BLaER1 treated with 17β-estradiol and CSF1 and Interleukin-3, amounts not matched to agents 10 nM and 100 nM (cell line): ENCODE measurements at regions not wholly inside any gene's neighbourhood (a gene's known extent, or its start where the extent isn't known, plus 50 kb on each side); places are given as distances from the start of the nearest gene placed in this dataset.
"Not testable (repeated sequence)": the region's sequence is repeated elsewhere in the genome, so short reads cannot be mapped to it uniquely, and the experiment has no call there.

Source experiments
- H3K27ac ChIP-seq, 11 experiments: shearing (Covaris generic); formaldehyde crosslinking; 2 replicates each; pipeline ENCODE4 v1.8.1; 2022
- H3K27me3 ChIP-seq, 11 experiments: shearing (Covaris generic); formaldehyde crosslinking; 2 replicates each; pipeline ENCODE4 v1.8.1; 2022
- H3K36me3 ChIP-seq, 11 experiments: shearing (Covaris generic); formaldehyde crosslinking; 2 replicates each; pipeline ENCODE4 v1.8.1; 2022
- H3K4me1 ChIP-seq, 10 experiments: shearing (Covaris generic); formaldehyde crosslinking; 2 replicates each; pipeline ENCODE4 v1.8.1; 2022
- H3K4me2 ChIP-seq, 11 experiments: shearing (Covaris generic); formaldehyde crosslinking; 2 replicates each; pipeline ENCODE4 v1.8.1; 2022
- H3K4me3 ChIP-seq, 10 experiments: shearing (Covaris generic); formaldehyde crosslinking; 2 replicates each; pipeline ENCODE4 v1.8.1; 2022
- H3K9ac ChIP-seq, 11 experiments: shearing (Covaris generic); formaldehyde crosslinking; 2 replicates each; pipeline ENCODE4 v1.8.1; 2022
- H3K9me3 ChIP-seq, 11 experiments: shearing (Covaris generic); formaldehyde crosslinking; replicated peaks in 1 of 11; 2 replicates each; pipeline ENCODE4 v1.8.1; 2022
- H4K20me1 ChIP-seq, 11 experiments: shearing (Covaris generic); formaldehyde crosslinking; 2 replicates each; pipeline ENCODE4 v1.8.1; 2022
- Cebpa-rat ChIP-seq, 11 experiments: shearing (Covaris generic); IDR thresholded peaks; 2 replicates each; pipeline ENCODE4 v1.8.1; 2022

DNA sequence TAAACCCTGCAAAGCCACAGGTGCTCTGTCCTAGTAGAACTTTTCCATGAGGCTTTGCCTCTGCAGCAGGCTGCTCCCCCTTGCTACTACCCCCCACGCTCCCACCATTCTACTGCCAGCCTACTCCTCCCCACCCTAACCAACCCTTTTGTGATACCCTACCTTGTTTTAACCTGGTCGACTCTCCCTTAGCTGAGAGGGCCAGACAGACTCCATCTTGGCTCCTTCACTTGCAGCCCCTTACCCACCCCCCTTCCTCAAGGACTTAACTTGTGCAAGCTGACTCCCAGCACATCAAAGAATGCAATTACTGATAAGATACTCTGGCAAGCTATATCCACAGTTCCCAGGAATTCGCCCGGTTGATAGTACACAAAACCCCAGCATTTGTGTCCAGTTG, 267.9 kb downstream of the POTED start:
- not testable (repeated sequence) for H3K4me3 ChIP-seq, H3K4me1 ChIP-seq, H3K27me3 ChIP-seq, H3K4me2 ChIP-seq, H4K20me1 ChIP-seq, H3K36me3 ChIP-seq, H3K9ac ChIP-seq, H3K27ac ChIP-seq, H3K9me3 ChIP-seq

DNA sequence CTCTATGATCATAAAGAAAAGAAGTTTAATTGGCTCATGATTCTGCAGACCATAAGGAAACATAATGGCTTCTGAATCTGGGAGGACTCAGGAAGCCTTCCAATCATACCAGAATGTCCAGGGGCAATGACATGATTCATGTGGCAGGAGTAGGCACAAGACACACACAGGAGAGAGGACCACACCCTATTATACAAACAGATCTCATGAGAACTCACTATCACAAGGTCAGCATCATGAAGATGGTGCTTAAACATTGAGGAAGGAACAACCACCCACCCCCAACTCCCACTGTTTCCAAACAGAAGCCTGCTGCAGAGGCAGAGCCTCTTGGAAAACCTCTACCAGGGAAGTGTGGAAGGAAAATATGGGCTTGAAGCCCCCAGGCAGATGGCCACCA, 267.4 kb downstream of the POTED start:
- H3K4me3 ChIP-seq, H3K4me2 ChIP-seq, H3K36me3 ChIP-seq, H3K27ac ChIP-seq, H3K9ac ChIP-seq, H3K9me3 ChIP-seq, H3K4me1 ChIP-seq, H3K27me3 ChIP-seq, H4K20me1 ChIP-seq: not testable (repeated sequence)

GRCh38 chr21:13874001-13874400, 264.4 kb downstream of the POTED start:
- H3K9ac ChIP-seq, H3K9me3 ChIP-seq, H3K27me3 ChIP-seq, H3K4me1 ChIP-seq, H4K20me1 ChIP-seq, H3K36me3 ChIP-seq, H3K4me3 ChIP-seq, H3K27ac ChIP-seq, H3K4me2 ChIP-seq: not testable (repeated sequence)

DNA sequence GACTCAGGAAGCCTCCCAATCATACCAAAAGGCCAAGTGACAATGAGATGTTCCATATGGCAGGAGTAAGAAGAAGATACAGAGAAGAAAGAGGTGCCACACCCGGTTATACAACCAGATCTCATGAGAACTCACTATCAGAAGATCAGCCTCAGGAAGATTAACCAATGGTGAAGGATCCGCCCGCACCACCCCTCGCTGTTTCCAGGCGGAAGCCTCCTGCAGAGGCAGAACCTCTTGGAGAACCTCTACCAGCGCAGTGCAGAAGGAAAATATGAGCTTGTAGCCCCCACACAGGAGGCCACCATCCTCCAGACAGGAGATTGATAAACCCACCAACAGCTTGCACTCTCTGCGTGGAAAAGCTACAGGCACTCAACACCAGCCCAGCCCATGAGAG, 245.1 kb downstream of the POTED start:
- no peak overlapping the region for H3K27ac ChIP-seq
- TF ChIP-seq Cebpa-rat (IDR thresholded peaks at IDR 0.05) = no peak
- H3K4me2 ChIP-seq = no peak overlapping the region
- H4K20me1 ChIP-seq = no peaks in the 10 kb centered on the region
- no peaks in the 10 kb centered on the region for H3K36me3 ChIP-seq
- no peak overlapping the region for H3K4me3 ChIP-seq
- H3K9ac ChIP-seq = no peak overlapping the region
- no peaks in the 10 kb centered on the region for H3K4me1 ChIP-seq
- H3K27me3 ChIP-seq = no peaks in the 10 kb centered on the region
- no peaks in the 10 kb centered on the region for H3K9me3 ChIP-seq

DNA sequence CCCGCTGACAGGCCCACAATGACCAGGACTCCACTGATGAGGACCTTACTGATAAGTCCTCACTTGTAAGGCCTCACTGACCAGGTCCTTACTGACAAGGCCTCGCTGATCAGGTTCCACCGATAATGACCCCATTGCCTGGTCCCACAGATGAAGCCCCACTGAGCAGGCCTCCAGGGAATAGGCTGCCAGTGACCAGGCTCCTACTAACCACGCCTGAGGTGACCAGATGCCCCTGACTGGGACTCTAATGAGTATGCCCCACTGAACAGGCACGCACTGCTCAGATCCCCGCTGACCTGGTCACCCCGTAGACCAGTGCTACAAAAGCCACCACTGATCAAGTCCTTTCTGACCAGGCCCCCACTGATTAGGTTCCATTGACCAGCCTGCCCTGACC, 241.2 kb downstream of the POTED start:
- not testable (repeated sequence) for H3K4me1 ChIP-seq, H3K27ac ChIP-seq, H3K27me3 ChIP-seq, H3K36me3 ChIP-seq, H3K9me3 ChIP-seq, H4K20me1 ChIP-seq, H3K9ac ChIP-seq, H3K4me2 ChIP-seq, H3K4me3 ChIP-seq

GRCh38 chr21:13849489-13849888, 239.9 kb downstream of the POTED start:
- H3K27ac ChIP-seq, H3K27me3 ChIP-seq, H3K9me3 ChIP-seq, H3K4me3 ChIP-seq, H3K4me2 ChIP-seq, H3K36me3 ChIP-seq, H3K4me1 ChIP-seq, H3K9ac ChIP-seq, H4K20me1 ChIP-seq: not testable (repeated sequence)

DNA sequence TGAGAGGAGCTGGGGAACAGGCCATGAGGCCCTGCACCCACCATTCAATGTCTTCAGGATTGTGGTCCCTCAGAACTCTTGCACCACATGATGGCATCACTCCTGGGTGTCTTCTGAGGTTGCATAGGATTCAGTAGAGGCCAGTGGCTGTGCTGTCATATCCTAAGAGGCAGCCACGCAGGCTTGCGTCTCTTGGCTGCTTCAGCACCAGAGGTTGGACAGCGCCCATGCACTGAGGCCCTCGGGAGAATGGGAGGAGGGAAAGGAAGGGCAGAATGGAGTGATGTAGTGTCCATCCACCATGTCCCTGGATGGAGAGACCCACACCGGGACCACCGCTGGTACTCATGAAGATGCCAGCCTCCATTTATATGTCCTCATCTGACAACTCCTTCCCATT, 237.1 kb downstream of the POTED start:
- H4K20me1 ChIP-seq, H3K4me3 ChIP-seq, H3K36me3 ChIP-seq, H3K27ac ChIP-seq, H3K9ac ChIP-seq, H3K9me3 ChIP-seq, H3K27me3 ChIP-seq, H3K4me2 ChIP-seq, H3K4me1 ChIP-seq: not testable (repeated sequence)

GRCh38 chr21:13844574-13844973, 235.0 kb downstream of the POTED start:
- H3K4me3 ChIP-seq = not testable (repeated sequence)

DNA sequence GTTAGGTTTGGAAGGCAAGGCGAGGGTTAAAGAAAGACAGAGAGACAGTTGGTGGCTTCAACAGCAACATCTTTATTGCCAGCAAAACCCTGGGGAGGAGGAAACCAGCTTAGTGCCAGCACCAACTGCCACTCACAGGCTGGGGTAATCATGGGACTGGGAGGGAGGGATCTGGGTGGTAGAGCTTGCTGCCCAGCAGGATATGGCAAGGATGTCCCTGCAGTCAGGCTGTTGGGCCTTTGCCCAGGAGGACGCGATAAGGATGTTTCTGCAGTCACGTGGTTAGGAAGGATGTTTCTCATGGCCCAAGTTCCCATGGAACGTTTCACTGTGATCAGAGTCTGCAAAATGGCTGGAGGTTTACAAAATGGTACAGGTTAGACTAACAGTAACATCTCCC, 233.5 kb downstream of the POTED start:
- not testable (repeated sequence) for H3K4me2 ChIP-seq, H3K4me3 ChIP-seq
- H3K9me3 ChIP-seq = peaks cover 0 to 19% (median 10%) of the 10 kb centered on the region in 11 experiments; a peak in 13 of 22 replicates

More at GRCh38 chr21:13844574-13844973, 235.0 kb downstream of the POTED start:
- not testable (repeated sequence) for H3K27me3 ChIP-seq, H3K36me3 ChIP-seq, H4K20me1 ChIP-seq, H3K9me3 ChIP-seq, H3K9ac ChIP-seq, H3K4me2 ChIP-seq, H3K27ac ChIP-seq, H3K4me1 ChIP-seq

DNA sequence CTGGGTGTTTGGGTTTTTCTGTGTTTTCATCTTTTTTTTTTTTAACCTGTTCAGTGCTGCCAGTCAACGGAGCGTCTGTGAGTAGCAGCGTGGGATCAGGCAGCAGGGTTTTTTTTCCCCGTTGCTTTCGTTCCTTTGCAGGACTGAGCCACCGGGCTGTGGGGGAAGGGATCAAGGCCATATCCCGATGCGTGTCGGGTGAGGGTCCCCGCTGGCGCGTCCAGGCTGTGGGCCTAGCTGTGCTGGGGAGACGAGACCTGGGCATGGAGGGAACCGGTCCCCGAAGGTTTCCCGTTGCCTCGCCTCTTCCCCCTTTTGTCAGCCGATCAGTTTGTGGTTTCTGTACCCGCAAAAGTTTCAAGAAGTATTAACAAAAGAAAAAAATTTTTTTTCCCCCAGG, 218.1 kb downstream of the POTED start:
- not testable (repeated sequence) for H3K4me1 ChIP-seq, H3K36me3 ChIP-seq, H3K27me3 ChIP-seq, H3K9ac ChIP-seq, H3K27ac ChIP-seq, H3K4me3 ChIP-seq, H3K4me2 ChIP-seq, H4K20me1 ChIP-seq
- peaks cover 0 to 11% (median 4%) of the 10 kb centered on the region in 11 experiments; a peak in 8 of 22 replicates for H3K9me3 ChIP-seq

More for the DNA sequence above, 233.5 kb downstream of the POTED start:
- not testable (repeated sequence) for H3K4me1 ChIP-seq, H3K9ac ChIP-seq, H4K20me1 ChIP-seq, H3K36me3 ChIP-seq, H3K27me3 ChIP-seq, H3K27ac ChIP-seq

DNA sequence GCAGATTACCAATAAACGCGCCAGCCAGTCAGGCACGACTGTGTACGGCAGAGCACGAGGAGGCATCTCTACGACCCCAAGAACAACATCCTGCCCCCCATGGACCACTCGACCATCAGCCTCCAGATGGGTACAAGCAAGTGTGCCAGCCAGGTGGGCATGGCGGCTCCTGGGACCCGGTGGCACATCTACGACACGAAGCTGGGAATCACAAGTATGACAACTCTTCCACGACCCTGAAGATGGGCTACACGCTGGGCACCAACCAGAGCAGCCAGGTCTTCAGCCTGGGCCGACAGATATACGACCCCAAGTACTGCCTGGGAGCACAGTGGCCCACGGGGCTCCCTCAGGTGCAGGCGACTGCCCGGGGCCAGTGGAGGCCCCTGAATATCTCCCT, 217.6 kb downstream of the POTED start:
- no peak overlapping the region for H3K4me3 ChIP-seq
- no peaks in the 10 kb centered on the region for H3K4me1 ChIP-seq
- no peaks in the 10 kb centered on the region for H3K36me3 ChIP-seq
- no peaks in the 10 kb centered on the region for H3K27me3 ChIP-seq
- no peaks in the 10 kb centered on the region for H4K20me1 ChIP-seq
- no peak overlapping the region for H3K9ac ChIP-seq
- no peak overlapping the region for H3K4me2 ChIP-seq
- no peak overlapping the region for H3K27ac ChIP-seq
- no peak for TF ChIP-seq Cebpa-rat (IDR thresholded peaks at IDR 0.05)
- H3K9me3 ChIP-seq = peaks cover 0 to 11% (median 4%) of the 10 kb centered on the region in 11 experiments; a peak in 8 of 22 replicates

GRCh38 chr21:13826511-13826910, 216.9 kb downstream of the POTED start:
- H3K9me3 ChIP-seq = peaks cover 0 to 11% (median 4%) of the 10 kb centered on the region in 11 experiments; a peak in 8 of 22 replicates

DNA sequence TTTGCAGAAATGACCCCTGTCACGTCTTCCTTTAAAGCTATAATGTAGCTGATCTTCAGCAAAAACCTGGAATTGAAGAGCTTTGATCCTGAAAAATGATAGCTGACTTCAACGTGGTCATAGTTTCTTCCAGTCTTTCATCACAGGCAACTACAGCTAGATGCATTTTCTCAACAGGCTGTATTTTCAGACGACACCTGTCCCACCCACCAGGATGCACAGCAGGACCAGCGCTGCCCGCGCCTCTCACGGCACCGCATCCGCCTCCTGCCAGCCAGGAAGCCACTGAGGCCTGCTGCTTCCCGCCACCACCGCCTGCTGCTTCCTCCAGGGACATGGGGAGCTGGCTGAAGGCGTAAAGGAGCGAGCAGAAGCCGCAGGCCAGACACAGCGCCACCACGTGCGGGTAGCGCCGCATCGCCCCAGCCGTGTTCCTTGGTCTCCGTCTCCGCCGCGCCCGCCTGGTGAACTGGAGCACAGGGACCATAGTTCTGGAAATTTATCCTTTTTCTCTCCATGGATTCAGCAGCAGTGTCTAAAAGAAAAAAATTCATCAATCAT, 215.7 kb downstream of the POTED start:
- not testable (repeated sequence) for H3K4me1 ChIP-seq, H3K9ac ChIP-seq, H3K27me3 ChIP-seq, H3K36me3 ChIP-seq, H3K27ac ChIP-seq, H3K4me2 ChIP-seq, H3K4me3 ChIP-seq, H4K20me1 ChIP-seq
- peaks cover 0 to 11% (median 4%) of the 10 kb centered on the region in 11 experiments; a peak in 8 of 22 replicates for H3K9me3 ChIP-seq

More at GRCh38 chr21:13826511-13826910, 216.9 kb downstream of the POTED start:
- H3K4me1 ChIP-seq, H3K9ac ChIP-seq, H4K20me1 ChIP-seq, H3K4me2 ChIP-seq, H3K4me3 ChIP-seq, H3K36me3 ChIP-seq, H3K27ac ChIP-seq, H3K27me3 ChIP-seq: not testable (repeated sequence)

DNA sequence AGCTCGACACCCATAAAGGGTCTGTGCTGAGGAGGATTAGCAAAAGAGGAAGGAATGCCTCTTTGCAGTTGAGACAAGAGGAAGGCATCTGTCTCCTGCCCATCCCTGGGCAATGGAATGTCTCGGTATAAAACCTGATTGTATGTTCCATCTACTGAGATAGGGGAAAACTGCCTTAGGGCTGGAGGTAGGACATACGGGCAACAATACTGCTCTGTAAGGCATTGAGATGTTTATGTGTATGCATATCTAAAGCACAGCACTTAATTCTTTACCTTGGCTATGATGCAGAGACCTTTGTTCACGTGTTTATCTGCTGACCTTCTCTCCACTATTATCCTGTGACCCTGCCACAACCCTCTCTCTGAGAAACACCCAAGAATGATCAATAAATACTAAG, 210.7 kb downstream of the POTED start:
- H3K4me3 ChIP-seq, H3K4me2 ChIP-seq: not testable (repeated sequence)

DNA sequence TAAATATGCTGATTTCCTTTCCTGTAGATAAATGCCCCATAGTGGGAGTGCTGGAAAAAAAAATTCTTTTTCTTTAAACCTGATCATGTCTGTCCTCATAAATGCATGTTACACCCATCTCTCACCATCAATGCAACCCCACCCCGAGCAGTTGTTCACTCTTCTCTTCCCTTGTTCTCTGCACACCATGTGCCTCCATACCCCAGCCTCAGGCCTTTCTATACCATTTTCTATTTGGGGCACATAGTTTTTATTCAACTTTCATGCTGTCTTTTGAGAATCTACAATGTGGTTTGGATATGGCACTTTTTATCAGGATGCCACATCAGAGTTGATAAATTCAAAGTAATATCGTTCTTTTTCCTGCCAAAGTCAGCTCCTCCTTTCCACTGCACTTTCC, 202.6 kb downstream of the POTED start:
- not testable (repeated sequence) for H3K27ac ChIP-seq, H3K9me3 ChIP-seq, H3K4me3 ChIP-seq, H3K4me1 ChIP-seq, H3K27me3 ChIP-seq, H4K20me1 ChIP-seq, H3K4me2 ChIP-seq, H3K9ac ChIP-seq, H3K36me3 ChIP-seq

More for the DNA sequence above, 210.7 kb downstream of the POTED start:
- not testable (repeated sequence) for H3K36me3 ChIP-seq, H3K9me3 ChIP-seq, H3K27me3 ChIP-seq, H3K4me1 ChIP-seq, H3K27ac ChIP-seq, H4K20me1 ChIP-seq, H3K9ac ChIP-seq
